K562 (cell line): ENCODE measurements at regions not wholly inside any gene's neighbourhood (a gene's known extent, or its start where the extent isn't known, plus 50 kb on each side); places are given as distances from the start of the nearest gene placed in this dataset.

Source experiments
- ARHGAP35 ChIP-seq: fragments of 450-650 bp; IDR thresholded peaks from 2 replicates; pipeline ENCODE4 v1.6.1; 2018; ENCODE audit not compliant: partially characterized antibody
- ATF6 ChIP-seq: sonication (generic); formaldehyde crosslinking; IDR thresholded peaks from 2 replicates; pipeline ENCODE4 v1.4.0; 2020; ENCODE audit warnings: mild to moderate bottlenecking, missing genetic modification reagents
- CTCF ChIP-seq, 3 experiments: IDR thresholded peaks in 2 of 3; conservative IDR thresholded peaks in 1 of 3; 2 replicates each; pipeline ENCODE4 v1.5.1; 2011 to 2012; ENCODE audit warnings: low read length in 3 of 3, mild to moderate bottlenecking in 3 of 3, control low read depth in 2 of 3, improper control_type of control experiment in 1 of 3, inconsistent platforms in 1 of 3, low read depth in 1 of 3, mixed read lengths in 1 of 3, moderate library complexity in 1 of 3; ENCODE audit not compliant: insufficient read depth in 2 of 3
- GATAD2A ChIP-seq: fragments of 450-650 bp; IDR thresholded peaks from 2 replicates; pipeline ENCODE4 v1.6.1; 2017
- JUND ChIP-seq, 2 experiments: IDR thresholded peaks; 2 replicates in 1 of 2; 3 replicates in 1 of 2; pipeline ENCODE4 v1.6.1; 2011; ENCODE audit warnings: borderline replicate concordance in 2 of 2, low read depth in 2 of 2, low read length in 2 of 2, improper control_type of control experiment in 1 of 2, missing biosample characterization in 1 of 2, missing genetic modification characterization in 1 of 2, missing genetic modification reagents in 1 of 2
- POLR2A ChIP-seq: fragments of 450-650 bp; conservative IDR thresholded peaks from 2 replicates; pipeline ENCODE4 v1.6.1; 2016
- POLR3G ChIP-seq: IDR thresholded peaks from 2 replicates; pipeline ENCODE4 v1.6.1; 2011; ENCODE audit not compliant: insufficient read length, insufficient replicate concordance; ENCODE audit errors: extremely low read depth
- TEAD1 ChIP-seq, 2 experiments: fragments of 450-650 bp in 1 of 2; sonication (generic) in 1 of 2; formaldehyde crosslinking; IDR thresholded peaks; 2 replicates each; pipeline versions ENCODE4 v1.4.0 to v1.8.0; 2020 to 2022; ENCODE audit warnings: mild to moderate bottlenecking in 2 of 2, missing genetic modification reagents in 1 of 2
- TRIM25 ChIP-seq: fragments of 450-650 bp; IDR thresholded peaks from 2 replicates; pipeline ENCODE4 v1.7.0; 2016; ENCODE audit warnings: borderline replicate concordance
- TSC22D4 ChIP-seq: fragments of 450-650 bp; IDR thresholded peaks from 2 replicates; pipeline ENCODE4 v1.6.1; 2016; ENCODE audit warnings: missing genetic modification characterization, missing biosample characterization, control low read depth
- ZNF232 ChIP-seq: sonication (generic); formaldehyde crosslinking; IDR thresholded peaks from 2 replicates; pipeline ENCODE4 v1.8.0; 2022; ENCODE audit warnings: mild to moderate bottlenecking, missing genetic modification reagents
- ZNF253 ChIP-seq: fragments of 250-450 bp; sonication (Bioruptor Pico); conservative IDR thresholded peaks from 2 replicates; pipeline ENCODE4 v1.6.1; 2021; ENCODE audit warnings: mild to moderate bottlenecking

- TF ChIP-seq POLR3G (no peak), TEAD1 (CRISPR knock-in tag; IDR thresholded peaks at IDR 0.05) (no peak), ATF6 (CRISPR knock-in tag) (no peak), CTCF (IDR thresholded peaks at IDR 0.05 in 2 of 3, conservative IDR thresholded peaks at IDR 0.05 in 1 of 3; ENCODE audit: insufficient read depth in 2 of 3, low read depth in 1 of 3, low read length in 3 of 3) (no peak), ZNF232 (CRISPR knock-in tag) (no peak), ARHGAP35 (no peak), TSC22D4 (tag) (no peak), GATAD2A (no peak), ZNF253 (CRISPR knock-in tag) (no peak), POLR2A (no peak), TRIM25 (no peak), JUND (IDR thresholded peaks at IDR 0.05; ENCODE audit: borderline replicate concordance, low read depth, low read length) (no peak), JUND (tag; IDR thresholded peaks at IDR 0.05; ENCODE audit: borderline replicate concordance, low read depth, low read length) (no peak)
Measured at GRCh38 chr4:177770776-177771175, 328.5 kb upstream of the AGA start.
